A204.1 (cell line): ENCODE measurements at regions not wholly inside any gene's neighbourhood (a gene's known extent, or its start where the extent isn't known, plus 50 kb on each side); places are given as distances from the start of the nearest gene placed in this dataset.
A peak's percentile ranks its signal among the peaks of the same experiment; 100 is the strongest.

ENCODE experiments used
- FAIRE-seq: peaks from 2 replicates; lab custom pipeline; 2012; peaks lifted over from hg19 to GRCh38; lab: Jason Lieb, UNC

GRCh38 chr14:54175298-54175942 lies 218.8 kb upstream of the BMP4 start:
- FAIRE-seq = peak; percentile 77

- FAIRE-seq = no peak
These were observed 219.8 kb upstream of the CDKN3 start for GRCh38 chr14:54177019-54177418.

GRCh38 chr14:54177641-54178621 lies 218.9 kb upstream of the CDKN3 start:
- no peak for FAIRE-seq

GRCh38 chr14:54182419-54183045 lies 214.3 kb upstream of the CDKN3 start:
- no peak for FAIRE-seq

GRCh38 chr14:54186821-54187763 lies 209.7 kb upstream of the CDKN3 start:
- no peak for FAIRE-seq

GRCh38 chr14:54188064-54188666 lies 208.6 kb upstream of the CDKN3 start:
- no peak for FAIRE-seq

- FAIRE-seq = no peak
These were observed 207.5 kb upstream of the CDKN3 start for GRCh38 chr14:54189333-54189732.

- no peak for FAIRE-seq
These were observed 207.0 kb upstream of the CDKN3 start for GRCh38 chr14:54189748-54190354.

GRCh38 chr14:54191846-54192245 lies 205.0 kb upstream of the CDKN3 start:
- no peak for FAIRE-seq

GRCh38 chr14:54192610-54193009 lies 204.2 kb upstream of the CDKN3 start:
- FAIRE-seq = no peak

GRCh38 chr14:54193871-54194270 lies 202.9 kb upstream of the CDKN3 start:
- no peak for FAIRE-seq

- FAIRE-seq = no peak
These were observed 202.3 kb upstream of the CDKN3 start for GRCh38 chr14:54194501-54194900.

- no peak for FAIRE-seq
These were observed 199.4 kb upstream of the CDKN3 start for GRCh38 chr14:54197369-54197768.

GRCh38 chr14:54200726-54201125 lies 196.1 kb upstream of the CDKN3 start:
- no peak for FAIRE-seq

GRCh38 chr14:54202288-54202687 lies 194.5 kb upstream of the CDKN3 start:
- no peak for FAIRE-seq

GRCh38 chr14:54206516-54206915 lies 190.3 kb upstream of the CDKN3 start:
- no peak for FAIRE-seq

- FAIRE-seq = no peak
These were observed 189.7 kb upstream of the CDKN3 start for GRCh38 chr14:54207075-54207474.

GRCh38 chr14:54207476-54208462 lies 189.0 kb upstream of the CDKN3 start:
- FAIRE-seq = no peak

- no peak for FAIRE-seq
These were observed 188.1 kb upstream of the CDKN3 start for GRCh38 chr14:54208751-54209150.
